GM10266 (cell line): ENCODE measurements at regions not wholly inside any gene's neighbourhood (a gene's known extent, or its start where the extent isn't known, plus 50 kb on each side); places are given as distances from the start of the nearest gene placed in this dataset.

Experiments used
- DNase-seq: peaks from one replicate; pipeline ENCODE4 v3.0.0; 2012; ENCODE audit errors: extremely low spot score
- TF ChIP-seq, protein P1 (sequence below): IDR thresholded peaks from 2 replicates; pipeline ENCODE4 v1.5.1; 2012; ENCODE audit warnings: mild to moderate bottlenecking, low read depth; ENCODE audit not compliant: control insufficient read depth, insufficient read depth; ENCODE audit errors: missing control alignments

DNA sequence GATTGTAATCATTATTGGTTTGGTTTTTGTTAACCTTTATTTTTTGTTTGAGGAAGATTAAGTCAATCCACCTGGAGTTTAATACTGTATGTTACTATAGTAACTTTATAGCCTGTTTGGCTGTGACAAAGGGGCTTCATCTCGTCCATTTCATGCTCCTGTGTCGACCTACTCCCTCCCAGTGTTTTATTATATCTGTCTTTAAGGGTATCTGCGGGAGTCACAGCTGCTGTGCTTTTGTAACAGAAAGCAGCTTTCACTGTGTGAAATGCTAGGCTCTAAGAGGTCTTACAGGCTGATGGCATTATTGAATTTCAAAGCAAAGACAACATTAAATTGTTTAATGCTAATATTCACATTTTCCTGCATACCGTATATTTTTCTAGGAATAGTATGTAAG is 698.0 kb upstream of the POU3F2 start:
- TF ChIP-seq, protein P1, sequence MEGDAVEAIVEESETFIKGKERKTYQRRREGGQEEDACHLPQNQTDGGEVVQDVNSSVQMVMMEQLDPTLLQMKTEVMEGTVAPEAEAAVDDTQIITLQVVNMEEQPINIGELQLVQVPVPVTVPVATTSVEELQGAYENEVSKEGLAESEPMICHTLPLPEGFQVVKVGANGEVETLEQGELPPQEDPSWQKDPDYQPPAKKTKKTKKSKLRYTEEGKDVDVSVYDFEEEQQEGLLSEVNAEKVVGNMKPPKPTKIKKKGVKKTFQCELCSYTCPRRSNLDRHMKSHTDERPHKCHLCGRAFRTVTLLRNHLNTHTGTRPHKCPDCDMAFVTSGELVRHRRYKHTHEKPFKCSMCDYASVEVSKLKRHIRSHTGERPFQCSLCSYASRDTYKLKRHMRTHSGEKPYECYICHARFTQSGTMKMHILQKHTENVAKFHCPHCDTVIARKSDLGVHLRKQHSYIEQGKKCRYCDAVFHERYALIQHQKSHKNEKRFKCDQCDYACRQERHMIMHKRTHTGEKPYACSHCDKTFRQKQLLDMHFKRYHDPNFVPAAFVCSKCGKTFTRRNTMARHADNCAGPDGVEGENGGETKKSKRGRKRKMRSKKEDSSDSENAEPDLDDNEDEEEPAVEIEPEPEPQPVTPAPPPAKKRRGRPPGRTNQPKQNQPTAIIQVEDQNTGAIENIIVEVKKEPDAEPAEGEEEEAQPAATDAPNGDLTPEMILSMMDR: no peak
- DNase-seq: no peak

DNA sequence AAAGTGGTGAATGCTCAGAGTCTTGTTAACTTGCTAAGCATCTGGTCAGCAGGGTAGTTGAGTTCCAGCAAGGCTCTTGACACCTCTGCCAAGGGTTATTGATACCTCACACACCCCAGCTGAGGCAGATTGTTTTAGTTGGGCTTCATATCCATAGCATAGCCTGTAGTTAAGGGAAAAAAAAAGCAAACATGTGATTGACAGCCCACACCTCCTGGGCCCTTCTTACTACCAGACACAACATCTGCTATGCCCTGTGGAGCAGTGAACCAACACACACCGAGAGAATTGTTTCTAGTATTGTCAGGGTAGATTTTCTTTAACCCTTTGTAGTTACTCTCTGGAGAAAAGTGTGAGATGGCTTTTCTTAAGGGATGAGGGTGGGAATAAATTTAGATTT is 697.0 kb upstream of the POU3F2 start:
- no peak for DNase-seq
- TF ChIP-seq, protein P1: no peak

DNA sequence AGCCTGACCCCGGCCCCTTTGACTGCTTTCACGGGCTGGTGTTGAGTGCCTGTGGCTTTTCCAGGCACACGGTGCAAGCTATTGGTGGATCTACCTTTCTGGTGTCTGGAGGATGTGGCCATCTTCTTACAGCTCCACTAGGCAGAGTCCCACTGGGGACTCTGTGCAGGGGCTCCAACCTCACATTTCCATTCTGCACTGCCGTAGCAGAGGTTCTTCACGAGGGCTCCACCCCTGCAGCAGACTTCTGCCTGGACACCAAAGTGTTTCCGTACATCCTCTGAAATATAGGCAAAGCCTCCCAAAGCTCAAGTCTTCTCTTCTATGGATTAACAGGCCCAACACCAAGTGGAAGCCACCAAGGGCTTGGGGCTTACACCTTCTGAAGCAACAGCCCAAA is 691.5 kb upstream of the POU3F2 start:
- DNase-seq: no peak
- TF ChIP-seq, protein P1: no peak

DNA sequence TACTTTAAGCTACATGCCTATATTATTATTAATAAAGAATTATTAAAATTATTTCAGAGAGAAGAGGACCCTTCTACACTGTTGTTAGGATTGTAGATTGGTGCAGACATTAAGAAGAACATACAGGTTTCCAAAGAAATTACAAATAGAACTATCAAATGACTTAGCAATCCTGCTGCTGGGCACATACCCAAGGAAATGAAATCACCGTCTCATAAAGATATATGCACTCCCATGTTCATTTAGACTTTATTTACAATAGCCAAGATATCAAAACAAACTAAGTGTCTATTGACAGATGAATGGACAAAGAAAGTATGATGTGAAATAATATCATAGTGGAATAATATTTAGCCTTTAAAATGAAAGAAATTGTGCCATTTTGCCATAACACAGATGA is 687.7 kb upstream of the POU3F2 start:
- TF ChIP-seq, protein P1: no peak
- DNase-seq: no peak

DNA sequence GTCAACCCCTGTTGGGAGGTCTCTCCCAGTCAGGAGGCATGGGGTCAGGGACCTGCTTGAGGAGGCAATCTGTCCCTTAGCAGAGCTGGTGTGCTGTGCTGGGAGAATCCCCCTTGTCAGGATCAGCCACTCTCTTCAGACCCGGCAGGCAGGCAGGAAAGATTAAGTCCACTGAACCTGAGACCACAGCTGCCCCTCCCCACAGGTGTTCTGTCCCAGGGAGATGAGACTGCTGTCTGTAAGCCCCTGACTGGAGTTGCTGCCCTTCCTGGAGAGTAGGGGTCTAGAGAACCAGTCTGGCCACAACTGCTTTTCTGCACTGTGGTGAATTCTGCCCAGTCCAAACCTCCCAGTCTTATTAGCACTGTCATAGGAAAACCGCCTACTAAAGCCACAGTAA is 677.8 kb upstream of the POU3F2 start:
- DNase-seq: no peak
- TF ChIP-seq, protein P1: no peak

DNA sequence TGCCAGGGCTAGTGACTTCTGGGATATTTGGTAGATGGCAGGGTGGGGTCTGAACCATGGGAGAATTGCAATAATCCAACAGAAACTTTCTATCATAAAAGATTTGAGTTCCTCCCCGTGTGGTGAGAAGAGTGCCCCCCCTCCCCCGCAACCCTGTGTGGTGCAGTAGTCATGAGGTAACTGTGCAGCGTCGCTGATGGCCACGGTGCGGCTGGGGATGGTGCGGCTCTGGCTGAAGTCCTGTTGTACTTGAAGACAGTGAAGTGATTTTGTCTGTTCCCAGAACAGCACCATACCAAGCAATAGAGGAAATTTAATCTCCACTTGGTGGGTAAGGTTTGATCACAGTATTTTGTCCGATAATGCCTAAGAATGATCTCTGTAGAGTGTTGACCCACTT is 654.8 kb upstream of the POU3F2 start:
- TF ChIP-seq, protein P1: no peak

DNA sequence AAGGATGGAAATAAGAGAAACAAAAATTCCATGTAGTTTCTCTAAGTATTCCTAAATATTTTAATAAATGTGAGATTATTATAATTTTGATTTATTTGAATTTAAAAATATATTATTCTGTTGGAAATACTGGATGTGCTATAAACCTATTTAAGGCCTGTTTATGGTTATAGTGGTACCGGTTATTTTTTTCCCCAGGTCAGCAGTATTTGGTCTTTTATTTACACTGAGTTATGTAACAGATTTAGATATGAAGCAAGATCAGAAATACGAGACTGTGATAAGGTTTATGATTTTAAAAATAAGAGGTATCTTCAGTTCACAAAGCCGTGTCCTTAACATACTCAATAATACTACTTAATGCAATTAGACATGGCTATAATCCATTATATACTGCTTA is 634.3 kb upstream of the POU3F2 start:
- no peak for DNase-seq
- TF ChIP-seq, protein P1: no peak

More for the DNA sequence above, 654.8 kb upstream of the POU3F2 start:
- DNase-seq: no peak
